Body of pancreas (tissue), 4 donors: ENCODE measurements at regions not wholly inside any gene's neighbourhood (a gene's known extent, or its start where the extent isn't known, plus 50 kb on each side); places are given as distances from the start of the nearest gene placed in this dataset.

ENCODE experiments used
- CTCF ChIP-seq, 7 experiments: fragments of 450-650 bp in 4 of 7; fragments of 200-600 bp in 3 of 7; sonication (generic) in 3 of 7; IDR thresholded peaks; one replicate each; pipeline ENCODE4 v1.5.1; 2016 to 2019; ENCODE audit warnings: antibody characterized with exemption in 7 of 7
- POLR2A ChIP-seq, 3 donors: fragments of 450-650 bp; IDR thresholded peaks; one replicate each; pipeline ENCODE4 v1.6.1; 2016; ENCODE audit warnings: antibody characterized with exemption in 3 of 3, mild to moderate bottlenecking in 2 of 3

DNA sequence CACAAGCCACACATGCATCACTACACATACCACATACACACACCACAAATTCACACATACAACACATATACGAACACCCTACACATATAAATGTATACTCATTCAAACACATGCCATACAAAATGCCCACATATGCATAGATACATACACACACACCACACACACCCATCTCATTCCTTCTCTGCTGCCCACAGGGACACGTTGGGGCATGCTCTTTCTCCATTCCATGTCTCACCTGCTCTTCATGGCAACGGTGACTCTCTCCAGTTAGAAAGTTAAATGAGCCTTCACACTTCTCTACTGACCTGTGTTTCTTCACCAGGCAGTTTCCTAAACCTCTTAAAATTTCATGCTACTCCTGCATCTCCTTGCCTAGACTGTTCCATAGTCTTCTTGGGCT lies 1194.8 kb downstream of the BCL11B start:
- TF ChIP-seq CTCF (IDR thresholded peaks at IDR 0.05) (no peak), POLR2A (IDR thresholded peaks at IDR 0.05) (no peak)
